Pulmonary artery endothelial cell (primary cell): ENCODE measurements at regions not wholly inside any gene's neighbourhood (a gene's known extent, or its start where the extent isn't known, plus 50 kb on each side); places are given as distances from the start of the nearest gene placed in this dataset.

ENCODE experiments used
- DNase-seq: peaks from one replicate; pipeline ENCODE4 v3.0.0-alpha.2; 2011; ENCODE audit warnings: low read depth, low spot score

DNA sequence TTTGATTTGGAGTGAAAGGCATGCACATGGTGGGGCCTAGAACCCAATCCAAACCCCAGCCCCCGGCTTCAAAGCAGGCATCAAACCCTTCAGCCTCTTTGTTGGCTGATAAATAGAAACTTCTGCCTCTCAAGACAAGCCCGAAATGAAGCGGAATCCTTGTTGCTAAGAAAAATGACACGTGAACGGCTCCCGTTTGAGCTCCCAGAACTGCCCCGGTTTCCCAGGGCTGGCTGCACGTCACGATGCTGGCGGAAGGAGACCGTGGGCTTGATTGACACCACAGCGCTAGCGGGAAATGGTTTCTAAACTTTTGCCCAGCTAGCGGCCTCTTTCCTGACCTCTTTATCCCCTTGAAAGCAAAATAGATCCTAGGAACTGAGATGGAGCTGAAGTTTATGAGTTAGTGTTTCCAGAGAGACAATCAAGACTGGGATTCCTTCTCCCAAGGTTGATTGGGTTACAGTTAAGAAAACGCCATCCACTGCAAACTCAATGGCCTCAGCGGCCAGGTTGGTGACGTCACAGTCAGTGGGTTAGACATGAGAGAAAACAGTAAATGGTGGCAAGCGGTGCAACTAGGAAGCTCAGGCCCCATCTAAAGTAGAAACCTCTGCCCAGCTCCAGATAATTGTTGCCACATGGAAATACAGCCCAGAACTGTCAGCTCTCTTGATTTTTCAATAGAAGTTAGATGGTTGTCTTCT is 117.0 kb downstream of the ANKRD60 start:
- no peak for DNase-seq

DNA sequence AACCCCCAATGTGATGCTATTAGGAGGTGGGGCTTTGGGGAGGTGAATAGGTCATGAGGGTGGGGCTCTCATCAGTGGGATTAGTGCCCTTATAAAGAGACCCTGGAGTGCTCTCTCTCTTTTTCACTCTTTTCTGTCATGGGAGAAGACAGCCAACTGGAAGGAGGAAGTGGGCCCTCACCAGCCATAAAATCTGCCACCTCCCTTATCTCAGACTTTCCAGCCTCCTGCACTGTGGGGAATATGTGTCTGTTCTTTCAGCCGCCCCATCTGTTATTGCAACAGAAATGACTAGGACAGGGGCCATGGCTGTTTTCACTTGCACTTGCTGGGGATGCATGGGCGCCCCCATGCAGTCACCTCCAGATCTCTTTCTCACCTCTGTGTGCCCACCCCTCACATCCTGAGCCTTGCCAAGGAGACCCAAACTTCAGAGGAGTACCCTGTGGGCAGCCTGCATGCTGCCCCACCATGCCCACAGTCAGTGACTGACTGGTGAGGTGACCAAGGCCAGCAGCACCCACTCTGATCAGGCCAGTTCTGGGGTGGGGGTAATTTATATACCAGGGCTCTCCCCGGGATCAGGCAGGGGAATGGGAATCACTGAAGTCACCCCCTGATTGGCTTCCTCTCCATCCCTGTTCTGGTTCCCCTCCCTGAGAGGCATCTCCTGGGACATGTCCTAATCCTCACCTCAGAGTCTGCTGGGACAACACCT is 118.4 kb downstream of the ANKRD60 start:
- no peak for DNase-seq

DNA sequence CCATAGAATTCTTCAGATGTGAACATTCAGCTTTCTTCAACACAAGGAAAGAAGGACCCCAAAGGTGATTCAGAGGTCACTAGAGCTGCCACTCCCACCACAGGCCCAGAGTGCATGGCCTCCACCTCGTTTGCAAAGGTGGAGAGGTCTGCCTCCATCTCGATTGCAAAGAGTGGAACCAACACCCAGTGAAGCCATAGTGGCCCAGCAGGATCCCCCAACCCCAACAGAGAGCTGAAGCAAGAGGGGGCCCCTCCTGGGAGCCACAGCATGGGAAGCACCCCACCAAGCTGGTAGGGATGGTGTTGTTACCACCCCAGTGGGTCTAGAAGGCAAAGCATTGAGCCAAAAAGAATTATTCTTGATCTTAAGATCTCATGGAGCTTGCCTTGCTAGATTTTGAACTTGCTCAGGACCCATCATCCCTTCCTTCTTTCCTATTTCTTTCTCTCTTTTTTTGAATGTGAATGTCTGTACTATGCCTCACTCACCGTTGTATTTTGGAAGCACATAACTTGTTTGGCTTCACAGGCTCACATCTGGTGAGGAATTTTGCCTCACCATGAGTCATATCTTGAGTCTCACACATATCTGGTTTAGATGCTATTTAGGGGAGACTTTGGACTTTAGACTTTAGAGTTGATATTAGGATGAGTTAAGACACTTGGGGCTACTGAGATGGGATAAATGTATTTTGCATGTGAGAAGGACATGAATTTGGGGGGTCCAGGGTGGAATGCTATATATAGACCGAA is 119.2 kb downstream of the ANKRD60 start:
- DNase-seq = no peak

DNA sequence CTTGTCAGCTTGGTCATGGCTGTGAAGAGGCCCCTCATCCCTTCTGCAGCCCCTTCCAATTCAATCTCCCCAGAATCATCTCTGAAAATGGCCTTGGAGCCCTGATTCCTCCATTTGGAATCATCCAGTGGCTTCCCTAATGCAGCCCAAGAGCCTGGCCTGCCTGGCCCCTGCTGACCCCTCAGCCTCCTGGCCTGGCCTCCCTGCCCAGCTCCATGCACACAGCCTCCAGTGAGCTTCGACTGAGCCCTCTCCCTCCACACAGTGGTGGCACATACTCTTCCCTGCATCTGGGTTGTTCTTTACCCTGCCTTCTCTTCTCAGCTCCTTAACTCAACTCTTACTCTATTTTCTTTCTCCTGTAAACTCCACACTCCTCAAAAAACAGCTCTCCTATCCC is 120.9 kb downstream of the ANKRD60 start:
- no peak for DNase-seq

DNA sequence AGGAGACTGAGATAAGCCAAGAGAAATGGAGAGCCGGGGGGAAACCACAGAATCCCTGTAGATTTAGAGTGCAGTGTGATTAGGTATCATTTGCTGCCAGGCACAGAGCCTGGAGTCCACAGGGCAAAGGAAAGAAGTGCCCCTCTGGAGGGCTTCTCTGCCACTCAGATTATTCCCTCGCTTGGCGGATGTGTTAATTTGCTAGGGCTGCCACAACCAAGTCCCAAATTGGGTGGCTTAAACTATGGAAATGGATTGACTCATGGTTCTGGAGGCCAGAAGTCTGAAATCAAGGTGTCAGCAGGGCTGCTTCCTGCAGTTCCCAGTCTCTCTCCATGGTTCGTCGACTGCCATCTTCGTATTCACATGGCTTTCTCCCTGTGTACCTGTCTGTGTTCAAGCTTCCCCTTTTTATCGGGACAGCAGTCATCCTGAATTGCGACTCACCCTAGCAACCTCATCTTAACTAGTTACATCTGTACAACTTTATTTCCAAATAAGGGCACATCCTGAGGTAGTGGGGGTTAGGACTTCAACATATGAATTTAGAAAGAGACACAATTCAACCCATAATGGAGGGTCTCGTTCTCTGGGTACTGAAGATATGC is 122.2 kb downstream of the ANKRD60 start:
- no peak for DNase-seq

DNA sequence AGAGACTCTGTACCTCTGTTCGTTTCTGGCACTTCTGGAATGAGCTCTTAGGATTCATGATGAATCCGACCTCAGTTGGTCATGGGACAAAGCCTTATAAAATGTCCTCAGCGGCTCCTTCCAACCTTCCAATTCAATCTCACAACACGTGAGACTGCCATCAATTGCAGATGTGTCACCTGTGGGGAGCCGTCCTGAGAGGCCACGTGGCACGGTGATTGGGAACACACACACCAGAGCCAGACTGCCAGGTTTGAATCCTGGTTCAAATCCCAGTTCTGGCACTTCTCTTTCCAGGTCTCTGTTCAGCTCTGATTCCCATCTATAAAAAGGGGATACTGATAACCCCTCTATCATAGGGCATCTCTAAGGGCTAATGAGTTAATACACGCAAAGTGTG is 124.5 kb downstream of the ANKRD60 start:
- no peak for DNase-seq

DNA sequence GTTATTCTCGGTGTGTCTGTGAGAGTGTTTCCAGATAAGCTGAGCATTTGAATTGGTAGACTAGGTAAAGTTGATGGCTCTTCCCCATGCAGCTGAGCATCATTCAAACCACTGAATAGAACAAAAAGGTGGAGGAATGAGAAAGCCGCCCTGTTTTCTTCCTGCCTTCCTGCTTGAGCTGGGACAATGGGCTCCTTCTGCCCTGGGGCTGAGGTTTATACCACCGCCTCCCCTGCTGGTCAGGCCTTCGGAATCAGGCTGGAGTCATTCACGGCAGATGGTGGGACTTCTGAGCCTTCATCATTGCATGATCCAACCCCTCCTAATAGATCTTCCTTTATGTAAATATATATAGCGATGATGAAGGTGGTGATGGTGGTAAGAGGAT is 124.9 kb downstream of the ANKRD60 start:
- no peak for DNase-seq

DNA sequence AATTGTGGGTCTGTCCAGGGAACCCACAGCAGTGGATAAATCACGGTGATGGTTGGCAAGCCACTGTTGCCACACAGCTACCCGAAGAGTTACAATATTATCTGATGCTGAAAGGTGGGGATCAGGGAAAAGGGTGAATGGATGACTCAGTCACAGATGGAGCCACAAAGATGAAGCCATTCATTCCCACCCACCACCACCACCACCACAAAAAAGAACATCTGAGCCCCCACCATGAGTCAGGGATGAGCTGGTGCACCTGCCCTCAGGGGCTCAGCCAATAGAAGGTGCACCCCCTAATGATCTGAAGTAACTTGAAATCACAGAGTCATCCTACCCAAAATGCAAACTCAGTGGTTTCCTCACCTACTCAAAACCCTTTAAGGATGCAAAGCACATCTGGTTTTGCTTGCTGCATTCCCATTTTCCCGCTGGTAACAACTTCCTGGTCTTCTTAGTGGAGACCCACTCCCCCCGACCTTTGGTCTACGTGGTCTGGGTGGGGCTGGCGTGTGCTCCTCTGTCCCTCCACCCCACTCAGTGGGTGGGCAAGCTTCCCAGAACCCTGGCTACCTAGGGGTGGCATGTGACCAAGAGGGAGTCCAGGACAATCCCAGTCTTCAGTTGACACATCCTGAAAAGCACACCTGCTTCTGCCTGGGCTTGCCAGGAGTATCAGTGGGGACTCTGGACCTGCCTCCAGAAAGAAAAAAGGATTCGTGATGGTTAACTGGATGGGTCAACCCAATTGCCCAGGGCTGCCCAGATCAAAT is 125.5 kb downstream of the ANKRD60 start:
- DNase-seq = no peak

DNA sequence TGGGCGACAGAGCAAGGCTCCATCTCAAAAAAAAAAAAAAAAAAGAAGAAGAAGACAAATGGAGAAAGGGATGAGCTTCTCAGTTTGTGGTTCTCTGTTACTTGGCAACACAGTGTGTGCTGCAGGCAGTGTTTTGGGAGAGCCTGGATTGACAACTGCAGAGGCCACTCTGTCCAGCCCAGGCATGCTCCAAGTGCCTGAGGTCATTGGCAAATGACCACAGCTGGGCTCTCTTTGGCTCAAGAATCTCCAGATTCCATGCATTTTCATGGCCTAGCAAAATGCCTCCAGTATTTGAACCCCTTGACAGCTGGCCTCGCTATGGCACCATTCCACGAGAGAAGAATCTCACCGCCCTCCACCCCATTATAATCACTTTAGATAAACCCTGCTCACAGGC is 126.2 kb downstream of the ANKRD60 start:
- no peak for DNase-seq

DNA sequence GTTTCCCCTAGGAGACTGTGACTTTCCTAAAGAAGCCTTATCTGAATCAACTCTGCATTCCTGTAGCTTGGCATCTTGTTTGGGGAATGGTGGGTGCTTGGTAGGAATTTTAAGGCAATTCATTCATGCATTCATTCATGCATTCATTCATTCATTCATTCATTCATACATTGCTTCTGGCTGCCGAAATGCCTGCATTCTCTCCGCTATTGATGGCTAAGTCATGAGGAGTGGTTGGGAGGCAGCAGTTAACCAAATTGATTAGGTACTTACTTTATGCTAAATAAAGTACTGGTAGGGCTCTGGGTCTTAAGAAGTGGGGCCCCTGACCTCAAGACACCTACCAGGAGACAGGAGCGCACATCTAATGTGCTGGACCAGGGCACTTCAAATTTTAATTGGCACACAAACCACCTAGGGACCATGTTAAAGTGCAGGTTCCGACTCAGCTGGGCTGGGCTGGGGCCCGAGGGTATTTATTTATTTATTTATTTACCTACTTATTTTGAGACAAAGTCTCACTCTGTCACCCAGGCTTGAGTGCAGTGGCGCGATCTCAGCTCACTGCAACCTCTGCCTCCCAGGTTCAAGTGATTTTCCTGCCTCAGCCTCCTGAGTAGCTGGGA is 127.6 kb downstream of the ANKRD60 start:
- DNase-seq = no peak

DNA sequence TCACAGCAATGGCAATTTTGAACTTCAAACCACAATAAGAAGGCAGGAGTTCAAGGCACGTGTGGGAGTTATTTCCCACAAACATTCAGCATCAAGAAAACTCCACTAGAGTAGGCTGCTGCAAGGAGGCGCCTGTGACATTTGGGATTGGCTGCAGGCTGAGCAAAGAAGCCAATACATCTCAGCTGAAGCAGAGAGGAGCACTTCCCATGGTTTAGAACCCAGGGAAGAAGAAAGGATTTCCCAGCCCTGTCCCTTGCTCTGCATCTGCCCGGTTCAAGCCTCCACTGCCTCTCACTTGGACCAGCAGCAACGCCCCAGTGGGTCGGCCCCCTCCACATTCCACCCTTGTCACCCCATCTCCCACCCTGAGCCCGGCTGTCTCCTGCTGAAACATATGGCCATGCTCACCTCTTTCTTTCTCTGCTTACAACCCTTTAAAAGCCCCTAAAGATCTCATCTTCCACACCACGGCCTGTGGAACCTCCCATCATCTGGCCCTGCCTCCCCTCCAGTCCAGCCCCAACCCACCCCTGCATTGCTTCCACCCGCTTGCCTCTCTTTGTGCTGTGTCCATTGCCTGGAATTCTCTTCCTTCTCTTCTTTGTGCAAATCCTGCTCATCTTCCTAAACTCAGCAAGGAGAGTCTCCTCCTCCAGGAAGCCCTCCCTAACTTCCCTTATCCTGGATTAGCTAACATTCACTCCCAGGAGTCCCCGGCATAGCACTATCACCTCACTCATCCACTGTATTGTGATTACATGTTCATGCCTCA is 128.3 kb downstream of the ANKRD60 start:
- no peak for DNase-seq

DNA sequence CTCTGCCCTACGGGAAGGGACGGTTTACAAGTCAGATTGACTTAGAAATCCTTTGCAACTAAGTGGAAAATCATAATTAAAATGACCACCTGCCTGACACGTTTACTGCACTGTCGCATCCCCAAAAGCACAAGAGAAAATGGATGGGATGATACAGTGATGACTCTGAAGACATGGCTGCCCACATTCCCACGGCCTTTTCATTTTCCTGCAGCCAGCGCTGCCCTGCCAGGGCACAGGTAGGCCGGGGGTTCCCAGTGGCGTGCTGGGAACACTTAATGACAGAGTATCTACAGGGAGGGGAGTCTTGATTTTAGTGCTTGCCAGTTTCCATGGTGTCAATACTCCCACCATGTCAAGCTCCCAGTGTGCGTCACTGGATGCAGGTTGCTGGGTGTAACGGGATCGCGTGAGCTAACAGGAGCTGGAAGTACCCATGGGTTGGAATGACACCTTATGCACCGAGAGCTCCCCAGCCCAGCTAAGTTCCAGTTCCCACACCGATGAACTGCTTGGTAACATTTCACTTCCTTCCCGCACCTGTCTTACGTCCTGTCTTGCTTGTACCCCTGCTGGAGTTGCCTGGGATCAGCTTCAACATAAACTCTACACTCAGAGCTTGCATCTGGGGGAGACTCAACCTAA is 129.0 kb downstream of the ANKRD60 start:
- no peak for DNase-seq

DNA sequence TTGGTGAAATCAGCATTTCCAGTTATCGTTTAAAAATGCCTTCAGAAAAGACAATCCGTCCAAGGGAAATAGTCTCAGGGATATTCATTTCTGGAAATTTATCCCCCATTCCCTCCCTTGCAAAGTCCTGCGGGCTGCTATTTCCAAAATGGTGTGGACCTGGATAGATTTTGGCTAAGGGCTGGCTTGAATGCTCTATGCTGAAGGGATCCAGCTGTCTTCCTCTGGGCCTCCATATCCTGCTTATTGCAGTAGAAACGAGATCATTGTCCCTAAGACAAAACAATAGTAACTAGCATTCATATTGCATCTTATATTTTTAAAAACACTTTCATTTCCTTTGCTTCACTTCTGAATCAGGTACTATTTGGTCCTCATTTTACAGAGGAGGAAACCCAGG is 129.9 kb downstream of the ANKRD60 start:
- DNase-seq = no peak

DNA sequence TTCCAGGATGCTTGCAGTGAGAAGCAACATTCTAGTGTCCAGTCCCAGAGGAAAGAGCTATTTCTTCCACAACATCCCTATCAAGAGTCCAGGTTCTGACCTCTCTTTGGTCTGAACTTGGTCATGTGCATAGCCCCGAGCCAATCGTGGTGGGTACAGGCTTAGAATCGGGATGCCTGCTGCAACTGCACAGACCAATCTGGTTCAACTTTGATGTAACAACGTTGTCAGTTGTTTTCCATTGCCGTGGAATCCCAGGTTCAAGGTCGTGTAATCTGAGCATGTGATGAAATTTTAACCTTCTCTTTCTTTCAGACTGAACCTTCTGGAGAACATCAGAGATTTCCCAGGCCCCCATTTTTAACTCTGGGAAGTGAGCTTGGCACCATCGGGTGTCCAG is 130.5 kb downstream of the ANKRD60 start:
- DNase-seq = no peak

DNA sequence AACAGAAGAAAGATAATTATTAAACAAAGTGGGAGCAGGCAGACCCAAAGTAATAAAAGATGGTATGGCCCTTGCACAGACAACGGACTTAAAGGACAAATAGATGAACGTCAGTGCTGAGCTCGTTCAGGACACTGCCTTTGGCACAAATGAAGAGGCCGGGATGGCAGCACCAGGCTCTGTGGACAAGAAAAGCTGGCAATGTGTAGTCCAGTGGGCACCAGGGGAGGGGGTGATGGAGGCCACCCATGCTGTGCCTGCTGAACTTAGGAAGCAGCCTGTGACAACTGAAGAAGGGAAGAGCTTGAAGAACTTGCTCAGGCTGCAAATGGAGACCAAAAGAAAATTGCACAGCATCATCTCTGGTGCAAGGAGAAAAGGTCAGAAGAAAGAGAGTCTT is 131.0 kb downstream of the ANKRD60 start:
- DNase-seq = no peak

DNA sequence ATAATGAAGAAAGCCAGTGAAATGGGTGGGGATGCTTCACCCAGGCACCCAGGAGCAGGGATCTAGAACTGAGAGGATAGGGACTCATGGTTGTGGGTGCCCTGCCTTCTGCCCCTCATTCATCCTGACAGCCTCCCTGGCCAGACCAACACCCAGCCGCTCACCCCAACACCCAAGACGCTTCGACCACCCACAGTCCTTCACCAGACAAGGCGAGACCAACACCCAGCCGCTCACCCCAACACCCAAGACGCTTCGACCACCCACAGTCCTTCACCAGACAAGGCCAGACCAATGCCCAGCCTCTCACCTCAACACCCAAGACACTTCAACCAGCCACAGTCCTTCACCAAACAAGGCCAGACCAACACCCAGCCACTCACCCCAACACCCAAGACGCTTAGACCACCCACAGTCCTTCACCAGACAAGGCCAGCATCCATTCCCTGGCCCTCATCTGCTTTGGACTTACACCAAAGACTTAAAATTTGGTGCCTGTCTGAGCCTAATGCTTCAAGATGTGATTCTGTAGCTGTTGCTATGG is 131.5 kb downstream of the ANKRD60 start:
- DNase-seq = no peak

DNA sequence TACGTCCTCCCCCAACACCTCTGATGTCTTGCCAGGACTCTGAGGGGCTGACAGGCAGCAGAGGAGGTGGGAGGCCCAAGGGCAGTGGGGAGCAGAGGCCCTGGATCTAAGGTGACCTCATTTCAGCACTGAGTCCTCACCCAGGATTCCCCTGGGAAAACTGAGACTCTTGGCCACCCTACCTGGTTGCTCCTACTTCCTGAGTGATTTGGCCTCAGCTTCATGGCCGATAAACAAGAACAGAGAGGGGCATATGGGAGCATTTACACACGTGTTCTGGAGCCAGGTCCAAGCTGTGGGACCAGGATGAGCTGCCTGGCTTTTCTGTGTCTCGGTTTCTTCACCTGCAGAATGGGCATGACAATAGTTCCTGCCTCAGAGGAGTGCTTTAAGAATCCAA is 133.8 kb downstream of the ANKRD60 start:
- DNase-seq = no peak

DNA sequence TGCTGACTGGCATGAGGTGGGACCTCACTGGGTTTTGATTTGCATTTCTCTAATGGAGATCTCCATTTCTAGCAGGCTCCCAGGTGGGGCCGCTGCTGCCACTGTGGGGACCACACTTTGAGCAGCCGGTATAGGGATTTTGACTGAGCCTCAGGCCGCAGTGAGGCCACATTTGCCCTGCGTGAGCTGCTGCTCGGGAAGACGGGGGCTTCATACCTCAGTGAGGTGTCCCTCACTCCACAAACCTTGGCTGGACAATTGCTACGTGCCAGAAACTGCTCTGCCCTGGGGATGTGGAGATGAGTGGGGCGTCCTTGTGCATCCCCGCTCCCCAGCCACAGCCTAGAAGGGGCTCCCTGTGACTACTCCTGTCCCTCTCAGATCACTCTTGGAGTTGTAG is 134.3 kb downstream of the ANKRD60 start:
- DNase-seq = no peak

DNA sequence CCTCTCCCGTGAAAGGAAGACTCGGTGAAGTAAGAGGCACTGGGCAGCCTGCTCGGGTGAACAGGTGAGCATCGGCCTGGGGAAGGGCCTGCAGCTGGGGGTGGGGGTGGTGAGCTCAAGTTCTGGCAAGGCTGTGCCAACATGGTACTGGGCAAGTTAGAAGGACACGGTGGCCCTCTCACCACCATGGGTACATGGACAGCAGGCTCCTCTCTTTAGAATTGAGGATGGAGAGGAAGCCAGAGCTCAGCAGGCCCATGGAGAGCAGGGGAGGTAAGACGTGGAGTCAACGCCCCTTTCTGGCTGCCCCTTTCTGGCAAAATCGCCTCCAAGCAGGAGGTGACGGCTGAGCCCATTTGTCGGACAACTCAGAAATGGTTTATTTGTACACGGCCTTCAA is 135.6 kb downstream of the ANKRD60 start:
- DNase-seq = no peak
